ENCODE measurements at regions not wholly inside any gene's neighbourhood (a gene's known extent, or its start where the extent isn't known, plus 50 kb on each side); places are given as distances from the start of the nearest gene placed in this dataset.

- Histone ChIP-seq H3K27ac (ENCODE audit: low read depth in 1 of 2, low read length in 2 of 2) (no peak overlapping the region), H3K4me3 (ENCODE audit: low read depth in 1 of 3, low read length in 3 of 3) (no peak overlapping the region)
- 42% methylated on average over 3 of the region's 3 CpGs for WGBS
These were observed 79.9 kb upstream of the PCDH18 start for GRCh38 chr4:137611998-137612700.

DNA sequence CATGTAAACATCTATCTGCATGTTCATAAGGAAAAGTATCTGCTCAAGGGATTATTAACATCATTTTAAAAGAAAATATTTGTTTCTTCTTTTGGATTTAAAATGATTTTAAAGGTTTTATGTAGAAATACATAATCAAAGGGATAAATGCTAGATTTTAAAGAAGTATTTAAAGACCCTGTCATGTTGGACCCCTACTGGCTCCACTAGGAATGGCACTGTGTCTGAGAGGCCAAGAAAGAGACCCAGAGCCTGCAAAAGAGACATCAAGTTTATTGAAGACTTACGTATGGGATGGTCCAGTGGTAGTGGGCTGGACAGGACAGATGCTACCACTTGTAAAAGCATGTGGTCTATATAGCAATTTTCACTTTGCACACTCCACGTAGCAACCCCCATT lies 78.7 kb upstream of the PCDH18 start:
- Histone ChIP-seq H3K4me1 (ENCODE audit: control insufficient read depth in 4 of 4, insufficient read depth in 4 of 4, low read length in 3 of 4) (no peaks in the 10 kb centered on the region), H3K27me3 (ENCODE audit: control insufficient read depth in 4 of 4, insufficient read depth in 4 of 4, low read length in 3 of 4) (no peaks in the 10 kb centered on the region), H3K4me3 (ENCODE audit: low read depth in 1 of 3, low read length in 3 of 3) (no peak overlapping the region), H3K9me3 (ENCODE audit: control insufficient read depth in 4 of 4, low read length in 3 of 4) (no peaks in the 10 kb centered on the region), H3K27ac (ENCODE audit: low read depth in 1 of 2, low read length in 2 of 2) (no peak overlapping the region), H3K36me3 (ENCODE audit: control insufficient read depth in 4 of 4, insufficient read depth in 3 of 4, low read depth in 1 of 4, low read length in 3 of 4) (no peaks in the 10 kb centered on the region), H3K9ac (ENCODE audit: low read depth in 1 of 2, low read length in 2 of 2) (no peak overlapping the region)
- no peak for DNase-seq (ENCODE audit: low spot score)
- peak; percentile 11 for TF ChIP-seq CTCF (IDR thresholded peaks at IDR 0.05; ENCODE audit: low read depth, low read length, missing input control)
- TF ChIP-seq SP1 (IDR thresholded peaks at IDR 0.05) = no peak
- no peak for TF ChIP-seq RXRA (IDR thresholded peaks at IDR 0.05)
- 60% methylated on average over 2 of the region's 2 CpGs for WGBS

More at GRCh38 chr4:137611998-137612700, 79.9 kb upstream of the PCDH18 start:
- no peaks in the 10 kb centered on the region for H3K9me3 ChIP-seq (ENCODE audit: control insufficient read depth in 4 of 4, low read length in 3 of 4)
- H3K27me3 ChIP-seq (ENCODE audit: control insufficient read depth in 4 of 4, insufficient read depth in 4 of 4, low read length in 3 of 4) = peaks cover 0 to 4% (median 0%) of the 10 kb centered on the region in 4 donors
- H3K4me1 ChIP-seq (ENCODE audit: control insufficient read depth in 4 of 4, insufficient read depth in 4 of 4, low read length in 3 of 4) = no peaks in the 10 kb centered on the region
- DNase-seq (ENCODE audit: low spot score) = no peak
- no peak overlapping the region for H3K9ac ChIP-seq (ENCODE audit: low read depth in 1 of 2, low read length in 2 of 2)
- H3K36me3 ChIP-seq (ENCODE audit: control insufficient read depth in 4 of 4, insufficient read depth in 3 of 4, low read depth in 1 of 4, low read length in 3 of 4) = no peaks in the 10 kb centered on the region
- TF ChIP-seq RAD21 (IDR thresholded peaks at IDR 0.05) = no peak
- no peak for TF ChIP-seq MAX (IDR thresholded peaks at IDR 0.05)
- no peak for TF ChIP-seq RXRA (IDR thresholded peaks at IDR 0.05)
- no peak for TF ChIP-seq JUND (IDR thresholded peaks at IDR 0.05)

GRCh38 chr4:137609718-137610430 lies 77.6 kb upstream of the PCDH18 start:
- Histone ChIP-seq H3K4me1 (ENCODE audit: control insufficient read depth in 4 of 4, insufficient read depth in 4 of 4, low read length in 3 of 4) (no peaks in the 10 kb centered on the region), H3K36me3 (ENCODE audit: control insufficient read depth in 4 of 4, insufficient read depth in 3 of 4, low read depth in 1 of 4, low read length in 3 of 4) (no peaks in the 10 kb centered on the region), H3K27me3 (ENCODE audit: control insufficient read depth in 4 of 4, insufficient read depth in 4 of 4, low read length in 3 of 4) (no peaks in the 10 kb centered on the region), H3K9me3 (ENCODE audit: control insufficient read depth in 4 of 4, low read length in 3 of 4) (no peaks in the 10 kb centered on the region), H3K9ac (ENCODE audit: low read depth in 1 of 2, low read length in 2 of 2) (no peak overlapping the region), H3K4me3 (ENCODE audit: low read depth in 1 of 3, low read length in 3 of 3) (no peak overlapping the region), H3K27ac (ENCODE audit: low read depth in 1 of 2, low read length in 2 of 2) (no peak overlapping the region)
- TF ChIP-seq HNF4G (IDR thresholded peaks at IDR 0.05) = no peak
- TF ChIP-seq CTCF (IDR thresholded peaks at IDR 0.05; ENCODE audit: low read depth, low read length, missing input control) = no peak
- peak; percentile 81 for TF ChIP-seq NR2F2 (IDR thresholded peaks at IDR 0.05)
- TF ChIP-seq SP1 (IDR thresholded peaks at IDR 0.05) = peak; percentile 18
- TF ChIP-seq RXRA (IDR thresholded peaks at IDR 0.05) = peak in 1 of 2 donors; percentile 10
- no peak for DNase-seq (ENCODE audit: low spot score)
- WGBS = 61% methylated on average over 4 of the region's 4 CpGs

All from liver (tissue), 8 donors.